ENCODE measurements at regions not wholly inside any gene's neighbourhood (a gene's known extent, or its start where the extent isn't known, plus 50 kb on each side); places are given as distances from the start of the nearest gene placed in this dataset.
"Not testable (repeated sequence)": the region's sequence is repeated elsewhere in the genome, so short reads cannot be mapped to it uniquely, and the experiment has no call there.

- H3K9me3 ChIP-seq: no peaks in the 10 kb centered on the region
- no peaks in the 10 kb centered on the region for H3K36me3 ChIP-seq
- no peak for TF ChIP-seq CTCF (IDR thresholded peaks at IDR 0.05)
- no peaks in the 10 kb centered on the region for H3K27me3 ChIP-seq
- intact Hi-C loops (cut with DNase I): no loop called here
- peak; percentile 77 for ATAC-seq
- peak; percentile 64 to 96 (median 86) for DNase-seq
- H3K27ac ChIP-seq: peak overlapping the region in 1 of 2 donors; percentile 49
- no peak overlapping the region for H3K4me3 ChIP-seq
- H3K4me1 ChIP-seq: peaks cover 0 to 5% of the 10 kb centered on the region in 2 donors
Observed at GRCh38 chr6:2579241-2579761, 171.4 kb downstream of the MYLK4 start.

GRCh38 chr6:2578767-2579166, 172.0 kb downstream of the MYLK4 start:
- peak in 1 of 4 donors; percentile 86 for DNase-seq
- intact Hi-C loops (cut with DNase I): no loop called here
- H3K9me3 ChIP-seq: peaks cover 0 to under 1% of the 10 kb centered on the region in 2 donors
- H3K27ac ChIP-seq: peak overlapping the region in 1 of 2 donors; percentile 49
- H3K4me1 ChIP-seq: peaks cover 0 to 5% of the 10 kb centered on the region in 2 donors
- ATAC-seq: peak; percentile 49
- no peak for TF ChIP-seq CTCF (IDR thresholded peaks at IDR 0.05)
- no peaks in the 10 kb centered on the region for H3K36me3 ChIP-seq
- no peaks in the 10 kb centered on the region for H3K27me3 ChIP-seq
- no peak overlapping the region for H3K4me3 ChIP-seq

GRCh38 chr6:2576499-2576898, 174.2 kb downstream of the MYLK4 start:
- DNase-seq: no peak
- H3K27me3 ChIP-seq: no peaks in the 10 kb centered on the region
- intact Hi-C loops (cut with DNase I): no loop called here
- peaks cover 0 to 5% of the 10 kb centered on the region in 2 donors for H3K4me1 ChIP-seq
- no peak overlapping the region for H3K4me3 ChIP-seq
- H3K36me3 ChIP-seq: no peaks in the 10 kb centered on the region
- H3K9me3 ChIP-seq: peaks cover 0 to 1% of the 10 kb centered on the region in 2 donors
- H3K27ac ChIP-seq: no peak overlapping the region
- no peak for ATAC-seq
- TF ChIP-seq CTCF (IDR thresholded peaks at IDR 0.05): no peak

- ATAC-seq (no peak), DNase-seq (no peak)
- Histone ChIP-seq H3K27me3 (no peaks in the 10 kb centered on the region), H3K27ac (no peak overlapping the region), H3K36me3 (no peaks in the 10 kb centered on the region), H3K4me1 (peaks cover 0 to 5% of the 10 kb centered on the region in 2 donors), H3K9me3 (peaks cover 0 to 1% of the 10 kb centered on the region in 2 donors), H3K4me3 (no peak overlapping the region)
- intact Hi-C loops (cut with DNase I): no loop called here
- no peak for TF ChIP-seq CTCF (IDR thresholded peaks at IDR 0.05)
Observed at GRCh38 chr6:2575236-2575635, 175.5 kb downstream of the MYLK4 start.

- H3K27me3 ChIP-seq; H3K36me3 ChIP-seq; DNase-seq; H3K4me3 ChIP-seq; H3K4me1 ChIP-seq; H3K9me3 ChIP-seq; intact Hi-C loops (cut with DNase I); H3K27ac ChIP-seq; ATAC-seq: not testable (repeated sequence)
Observed at GRCh38 chr6:2569420-2569819, 181.3 kb downstream of the MYLK4 start.

DNA sequence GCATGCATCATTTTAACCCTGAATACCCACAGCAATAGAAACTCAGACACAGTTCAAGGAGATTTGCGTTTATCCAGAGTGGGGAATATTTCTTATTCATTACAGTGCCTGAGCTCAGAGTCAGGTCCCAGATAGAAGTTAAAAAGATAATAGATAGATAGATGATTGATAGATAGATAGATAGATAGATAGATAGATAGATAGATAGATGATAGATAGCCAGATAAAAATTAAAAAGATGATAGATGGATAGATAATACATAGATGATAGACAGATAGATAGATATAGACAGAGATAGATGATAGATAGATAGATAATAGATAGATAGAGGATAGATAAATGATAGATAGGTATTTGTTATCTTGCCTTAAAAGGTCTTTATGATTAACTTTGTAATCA, 184.7 kb downstream of the MYLK4 start:
- intact Hi-C loops (cut with DNase I): no loop called here
- no peak overlapping the region for H3K27ac ChIP-seq
- H3K4me1 ChIP-seq: peaks cover 0 to 6% of the 10 kb centered on the region in 2 donors
- no peaks in the 10 kb centered on the region for H3K9me3 ChIP-seq
- H3K27me3 ChIP-seq: no peaks in the 10 kb centered on the region
- DNase-seq (no peak), ATAC-seq (no peak)
- no peaks in the 10 kb centered on the region for H3K36me3 ChIP-seq
- no peak overlapping the region for H3K4me3 ChIP-seq
- no peak for TF ChIP-seq CTCF (IDR thresholded peaks at IDR 0.05)

Measured in left lung (tissue), 4 donors.